MM.1S (cell line): ENCODE measurements at regions not wholly inside any gene's neighbourhood (a gene's known extent, or its start where the extent isn't known, plus 50 kb on each side); places are given as distances from the start of the nearest gene placed in this dataset.

Experiments used
- EZH2 ChIP-seq: fragments of 300-600 bp; sonication (generic); optimal IDR thresholded peaks from 2 replicates; pipeline ENCODE3; 2017; ENCODE audit warnings: low read depth, mild to moderate bottlenecking, antibody characterized with exemption, low read length, mixed read lengths
- TF ChIP-seq, protein P1 (sequence below): fragments of 300-600 bp; sonication (generic); IDR thresholded peaks from 2 replicates; pipeline ENCODE4 v1.5.1; 2016; ENCODE audit warnings: antibody characterized with exemption, low read length, mixed read lengths

GRCh38 chr3:147775411-147775810 is 366.2 kb downstream of the ZIC1 start:
- TF ChIP-seq, protein P1, sequence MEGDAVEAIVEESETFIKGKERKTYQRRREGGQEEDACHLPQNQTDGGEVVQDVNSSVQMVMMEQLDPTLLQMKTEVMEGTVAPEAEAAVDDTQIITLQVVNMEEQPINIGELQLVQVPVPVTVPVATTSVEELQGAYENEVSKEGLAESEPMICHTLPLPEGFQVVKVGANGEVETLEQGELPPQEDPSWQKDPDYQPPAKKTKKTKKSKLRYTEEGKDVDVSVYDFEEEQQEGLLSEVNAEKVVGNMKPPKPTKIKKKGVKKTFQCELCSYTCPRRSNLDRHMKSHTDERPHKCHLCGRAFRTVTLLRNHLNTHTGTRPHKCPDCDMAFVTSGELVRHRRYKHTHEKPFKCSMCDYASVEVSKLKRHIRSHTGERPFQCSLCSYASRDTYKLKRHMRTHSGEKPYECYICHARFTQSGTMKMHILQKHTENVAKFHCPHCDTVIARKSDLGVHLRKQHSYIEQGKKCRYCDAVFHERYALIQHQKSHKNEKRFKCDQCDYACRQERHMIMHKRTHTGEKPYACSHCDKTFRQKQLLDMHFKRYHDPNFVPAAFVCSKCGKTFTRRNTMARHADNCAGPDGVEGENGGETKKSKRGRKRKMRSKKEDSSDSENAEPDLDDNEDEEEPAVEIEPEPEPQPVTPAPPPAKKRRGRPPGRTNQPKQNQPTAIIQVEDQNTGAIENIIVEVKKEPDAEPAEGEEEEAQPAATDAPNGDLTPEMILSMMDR, result no peak
- no peak for TF ChIP-seq EZH2
